GM12864 (cell line): ENCODE measurements at regions not wholly inside any gene's neighbourhood (a gene's known extent, or its start where the extent isn't known, plus 50 kb on each side); places are given as distances from the start of the nearest gene placed in this dataset.

Experiments
- DNase-seq: peaks from one replicate; pipeline ENCODE4 v3.0.0-alpha.2; 2011; ENCODE audit warnings: low read depth
- H3K4me3 ChIP-seq: 2 replicates; pipeline ENCODE4 v1.5.1; 2011; ENCODE audit warnings: mild to moderate bottlenecking, low read depth, low read length, control low read depth
- TF ChIP-seq, protein P1 (sequence below): IDR thresholded peaks from 2 replicates; pipeline ENCODE4 v1.5.1; 2011; ENCODE audit warnings: low read depth, mild to moderate bottlenecking, moderate library complexity, low read length, control low read depth, inconsistent platforms; ENCODE audit errors: missing control alignments

DNA sequence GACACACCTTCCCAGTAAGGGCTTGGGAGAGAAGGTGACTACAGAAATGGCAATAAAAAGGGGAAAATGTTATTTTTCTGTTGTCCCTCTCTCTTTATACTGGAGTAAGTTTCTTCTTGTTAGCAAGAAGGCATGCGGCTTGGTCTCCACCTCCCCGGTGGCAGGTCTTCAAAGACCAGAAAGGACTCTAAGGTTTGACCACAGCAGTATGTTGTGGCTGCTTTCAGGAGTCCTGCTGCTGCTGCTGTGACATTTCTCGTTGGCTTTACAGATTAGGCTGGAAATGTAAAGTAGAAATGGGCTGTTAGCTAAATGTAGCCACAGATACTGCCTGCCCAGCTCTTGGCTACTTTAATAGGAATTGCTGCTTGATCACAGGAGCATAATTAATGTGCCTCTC, 175.8 kb upstream of the ZBTB20 start:
- no peak overlapping the region for H3K4me3 ChIP-seq
- TF ChIP-seq, protein P1, sequence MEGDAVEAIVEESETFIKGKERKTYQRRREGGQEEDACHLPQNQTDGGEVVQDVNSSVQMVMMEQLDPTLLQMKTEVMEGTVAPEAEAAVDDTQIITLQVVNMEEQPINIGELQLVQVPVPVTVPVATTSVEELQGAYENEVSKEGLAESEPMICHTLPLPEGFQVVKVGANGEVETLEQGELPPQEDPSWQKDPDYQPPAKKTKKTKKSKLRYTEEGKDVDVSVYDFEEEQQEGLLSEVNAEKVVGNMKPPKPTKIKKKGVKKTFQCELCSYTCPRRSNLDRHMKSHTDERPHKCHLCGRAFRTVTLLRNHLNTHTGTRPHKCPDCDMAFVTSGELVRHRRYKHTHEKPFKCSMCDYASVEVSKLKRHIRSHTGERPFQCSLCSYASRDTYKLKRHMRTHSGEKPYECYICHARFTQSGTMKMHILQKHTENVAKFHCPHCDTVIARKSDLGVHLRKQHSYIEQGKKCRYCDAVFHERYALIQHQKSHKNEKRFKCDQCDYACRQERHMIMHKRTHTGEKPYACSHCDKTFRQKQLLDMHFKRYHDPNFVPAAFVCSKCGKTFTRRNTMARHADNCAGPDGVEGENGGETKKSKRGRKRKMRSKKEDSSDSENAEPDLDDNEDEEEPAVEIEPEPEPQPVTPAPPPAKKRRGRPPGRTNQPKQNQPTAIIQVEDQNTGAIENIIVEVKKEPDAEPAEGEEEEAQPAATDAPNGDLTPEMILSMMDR, result no peak
- no peak for DNase-seq

GRCh38 chr3:115323380-115323779, 176.3 kb upstream of the ZBTB20 start:
- TF ChIP-seq, protein P1, result no peak
- no peak overlapping the region for H3K4me3 ChIP-seq
- DNase-seq, result no peak

GRCh38 chr3:115324056-115324455, 177.0 kb upstream of the ZBTB20 start:
- DNase-seq, result no peak
- TF ChIP-seq, protein P1, result no peak
- no peak overlapping the region for H3K4me3 ChIP-seq

GRCh38 chr3:115325539-115325938, 178.5 kb upstream of the ZBTB20 start:
- TF ChIP-seq, protein P1, result no peak
- no peak overlapping the region for H3K4me3 ChIP-seq
- no peak for DNase-seq

DNA sequence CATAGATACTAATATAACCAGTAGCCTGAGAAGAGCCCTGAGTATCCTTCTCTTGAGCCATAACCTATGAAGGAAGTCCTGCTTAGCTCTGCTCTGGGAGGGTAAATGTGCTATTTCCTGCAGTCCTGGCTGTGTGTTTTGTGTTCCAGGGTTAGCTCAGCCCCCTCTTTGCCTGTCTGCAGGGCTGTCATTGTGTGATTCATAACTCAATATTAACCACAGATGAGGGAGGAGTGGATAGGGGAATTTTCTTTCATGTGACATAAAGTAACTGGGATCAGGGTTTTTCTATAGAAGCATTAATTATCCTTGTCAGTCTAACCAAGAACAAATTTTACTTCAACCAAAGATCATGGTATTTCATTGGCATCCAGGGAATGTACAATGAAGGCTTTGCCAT, 183.3 kb upstream of the ZBTB20 start:
- no peak overlapping the region for H3K4me3 ChIP-seq
- DNase-seq, result no peak
- TF ChIP-seq, protein P1, result no peak

DNA sequence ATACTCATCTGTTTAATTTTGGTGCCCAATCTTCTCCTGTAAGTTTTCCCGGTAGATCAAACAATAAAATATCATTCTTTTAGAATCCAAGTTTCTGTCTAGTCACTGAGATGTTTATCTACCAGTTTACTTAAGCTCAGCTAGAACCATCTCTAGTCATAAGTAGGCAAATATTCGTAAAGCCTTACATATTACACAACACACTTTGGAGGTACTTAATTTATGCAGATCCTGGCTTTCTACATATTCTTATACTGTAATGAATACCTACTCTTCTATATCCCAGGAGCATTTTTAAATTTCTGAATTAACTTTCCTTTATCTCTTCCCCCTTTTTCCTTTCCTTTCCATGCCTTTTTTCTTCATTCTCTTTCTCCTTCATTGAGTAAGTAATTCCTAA, 185.9 kb upstream of the ZBTB20 start:
- TF ChIP-seq, protein P1, result no peak
- no peak overlapping the region for H3K4me3 ChIP-seq
- DNase-seq, result no peak

- H3K4me3 ChIP-seq, result no peak overlapping the region
- TF ChIP-seq, protein P1, result no peak
- no peak for DNase-seq
These were observed 189.7 kb upstream of the ZBTB20 start for GRCh38 chr3:115336836-115337235.
